Right ventricle myocardium inferior (tissue), 1 donor: ENCODE measurements at regions not wholly inside any gene's neighbourhood (a gene's known extent, or its start where the extent isn't known, plus 50 kb on each side); places are given as distances from the start of the nearest gene placed in this dataset.

ENCODE experiments used
- ATAC-seq: fragments of 200-7000 bp; cut with Tn5 transposase; one replicate; pipeline ENCODE4 v1.9.1; 2020; ENCODE audit warnings: mild to moderate bottlenecking, moderate library complexity
- DNase-seq: peaks from one replicate; pipeline ENCODE4 v3.0.0; 2021; ENCODE audit errors: missing footprints
- intact Hi-C: fragments of 100-400 bp; cut with DNase I; formaldehyde crosslinking; loops from one replicate; pipeline ENCODE4 v1.11.0; 2022
- donor health status: DM: no; HTN: yes; CAD: no; lungs with severe emphysema.

- intact Hi-C loops: no loop called here
- DNase-seq: no peak
- no peak for ATAC-seq
Observed at GRCh38 chr5:61802456-61802855, 470.4 kb downstream of the ZSWIM6 start.

GRCh38 chr5:61805101-61805500 lies 473.0 kb downstream of the ZSWIM6 start:
- ATAC-seq: no peak
- intact Hi-C loops: no loop called here
- no peak for DNase-seq

- intact Hi-C loops: no loop called here
- DNase-seq (no peak), ATAC-seq (no peak)
Observed at GRCh38 chr5:61806491-61807020, 474.5 kb downstream of the ZSWIM6 start.

- no peak for DNase-seq
- intact Hi-C loops: no loop called here
- no peak for ATAC-seq
Observed at GRCh38 chr5:61808091-61808490, 476.0 kb downstream of the ZSWIM6 start.

- intact Hi-C loops: no loop called here
- no peak for DNase-seq
- ATAC-seq: no peak
Observed at GRCh38 chr5:61808909-61809308, 476.9 kb downstream of the ZSWIM6 start.

GRCh38 chr5:61809651-61810050 lies 477.6 kb downstream of the ZSWIM6 start:
- ATAC-seq (no peak), DNase-seq (no peak)
- intact Hi-C loops: loop anchor here (10.0 kb wide), 1 partner anchor 855 kb away; no protein-coding TSS in a partner anchor

GRCh38 chr5:61811052-61811451 lies 479.0 kb downstream of the ZSWIM6 start:
- ATAC-seq (no peak), DNase-seq (no peak)
- intact Hi-C loops: loop anchor here (10.0 kb wide), 1 partner anchor 856 kb away; no protein-coding TSS in a partner anchor

GRCh38 chr5:61813361-61813760 lies 481.3 kb downstream of the ZSWIM6 start:
- DNase-seq: no peak
- no peak for ATAC-seq
- intact Hi-C loops: loop anchor here (10.0 kb wide), 1 partner anchor 859 kb away; no protein-coding TSS in a partner anchor

GRCh38 chr5:61815339-61815738 lies 483.3 kb downstream of the ZSWIM6 start:
- DNase-seq: no peak
- no peak for ATAC-seq
- intact Hi-C loops: loop anchor here (10.0 kb wide), 1 partner anchor 861 kb away; no protein-coding TSS in a partner anchor

GRCh38 chr5:61816146-61816545 lies 484.1 kb downstream of the ZSWIM6 start:
- ATAC-seq (no peak), DNase-seq (no peak)
- intact Hi-C loops: loop anchor here (10.0 kb wide), 1 partner anchor 861 kb away; no protein-coding TSS in a partner anchor

GRCh38 chr5:61816585-61817450 lies 484.8 kb downstream of the ZSWIM6 start:
- DNase-seq (no peak), ATAC-seq (no peak)
- intact Hi-C loops: loop anchor here (10.0 kb wide), 1 partner anchor 862 kb away; no protein-coding TSS in a partner anchor

GRCh38 chr5:61817472-61818326 lies 485.6 kb downstream of the ZSWIM6 start:
- no peak for ATAC-seq
- no peak for DNase-seq
- intact Hi-C loops: loop anchor here (10.0 kb wide), 1 partner anchor 863 kb away; no protein-coding TSS in a partner anchor

GRCh38 chr5:61820836-61821235 lies 485.2 kb upstream of the KIF2A start:
- intact Hi-C loops: no loop called here
- DNase-seq: no peak
- no peak for ATAC-seq

- no peak for DNase-seq
- intact Hi-C loops: no loop called here
- no peak for ATAC-seq
Observed at GRCh38 chr5:61821561-61821960, 484.4 kb upstream of the KIF2A start.

GRCh38 chr5:61822584-61822983 lies 483.4 kb upstream of the KIF2A start:
- intact Hi-C loops: no loop called here
- DNase-seq (no peak), ATAC-seq (no peak)

GRCh38 chr5:61823065-61823464 lies 482.9 kb upstream of the KIF2A start:
- DNase-seq (no peak), ATAC-seq (no peak)
- intact Hi-C loops: no loop called here

- intact Hi-C loops: no loop called here
- DNase-seq (no peak), ATAC-seq (no peak)
Observed at GRCh38 chr5:61823781-61824180, 482.2 kb upstream of the KIF2A start.

GRCh38 chr5:61824396-61824795 lies 481.6 kb upstream of the KIF2A start:
- intact Hi-C loops: no loop called here
- no peak for ATAC-seq
- no peak for DNase-seq

- intact Hi-C loops: no loop called here
- no peak for DNase-seq
- ATAC-seq: no peak
Observed at GRCh38 chr5:61827445-61827975, 478.5 kb upstream of the KIF2A start.
